Astrocyte (in vitro differentiated cells and primary cell): ENCODE measurements at regions not wholly inside any gene's neighbourhood (a gene's known extent, or its start where the extent isn't known, plus 50 kb on each side); places are given as distances from the start of the nearest gene placed in this dataset.

Experiments
- DNase-seq: peaks from one replicate; pipeline ENCODE4 v3.0.0-alpha.2; 2010; ENCODE audit warnings: low read depth
- FAIRE-seq: peaks from 2 replicates; lab custom pipeline; 2011; peaks lifted over from hg19 to GRCh38; lab: Jason Lieb, UNC
- H2AFZ ChIP-seq: 2 replicates; pipeline ENCODE4 v1.6.0; 2012; ENCODE audit warnings: low read depth, low read length, inconsistent platforms
- H3K27ac ChIP-seq: 2 replicates; pipeline ENCODE4 v1.5.1; 2011; ENCODE audit warnings: low read depth, low read length, inconsistent platforms
- H3K27me3 ChIP-seq: 2 replicates; pipeline ENCODE4 v1.6.0; 2011; ENCODE audit warnings: low read length, inconsistent platforms; ENCODE audit not compliant: insufficient read depth
- H3K36me3 ChIP-seq: 2 replicates; pipeline ENCODE4 v1.5.1; 2011; ENCODE audit warnings: low read length, inconsistent platforms; ENCODE audit not compliant: insufficient read depth
- H3K4me1 ChIP-seq: 2 replicates; pipeline ENCODE4 v1.5.1; 2011; ENCODE audit warnings: low read length, inconsistent platforms; ENCODE audit not compliant: insufficient read depth
- H3K4me2 ChIP-seq: 2 replicates; pipeline ENCODE4 v1.6.0; 2012; ENCODE audit warnings: low read length, inconsistent platforms
- H3K4me3 ChIP-seq: 2 replicates; pipeline ENCODE4 v1.5.1; 2011; ENCODE audit warnings: low read depth, mild to moderate bottlenecking, low read length, inconsistent platforms; ENCODE audit not compliant: insufficient read depth
- H3K79me2 ChIP-seq: 2 replicates; pipeline ENCODE4 v1.6.0; 2012; ENCODE audit warnings: mild to moderate bottlenecking, low read length, inconsistent platforms; ENCODE audit not compliant: insufficient read depth
- H3K9ac ChIP-seq: 2 replicates; pipeline ENCODE4 v1.6.0; 2012; ENCODE audit warnings: mild to moderate bottlenecking, low read length, inconsistent platforms
- H3K9me3 ChIP-seq: 2 replicates; pipeline ENCODE4 v1.5.1; 2012; ENCODE audit warnings: low read depth, mild to moderate bottlenecking, low read length, inconsistent platforms; ENCODE audit not compliant: insufficient read depth
- H4K20me1 ChIP-seq: 2 replicates; pipeline ENCODE4 v1.6.0; 2012; ENCODE audit warnings: low read length, inconsistent platforms; ENCODE audit not compliant: insufficient read depth
- H3K27ac Mint-ChIP-seq: one replicate; pipeline ENCODE4 v1.8.0; 2021; ENCODE audit warnings: mild to moderate bottlenecking, mixed read lengths; ENCODE audit not compliant: unreplicated experiment
- H3K27me3 Mint-ChIP-seq: one replicate; pipeline ENCODE4 v1.8.0; 2021; ENCODE audit warnings: low read depth, mixed read lengths; ENCODE audit not compliant: unreplicated experiment
- H3K36me3 Mint-ChIP-seq: one replicate; pipeline ENCODE4 v1.8.0; 2021; ENCODE audit warnings: low read depth, mixed read lengths; ENCODE audit not compliant: unreplicated experiment
- H3K4me1 Mint-ChIP-seq: one replicate; pipeline ENCODE4 v1.8.0; 2021; ENCODE audit warnings: low read depth, mixed read lengths; ENCODE audit not compliant: unreplicated experiment
- H3K4me3 Mint-ChIP-seq: one replicate; pipeline ENCODE4 v1.8.0; 2021; ENCODE audit warnings: mild to moderate bottlenecking, moderate library complexity, mixed read lengths; ENCODE audit not compliant: unreplicated experiment
- H3K9me3 Mint-ChIP-seq: one replicate; pipeline ENCODE4 v1.8.0; 2021; ENCODE audit warnings: mild to moderate bottlenecking, mixed read lengths; ENCODE audit not compliant: unreplicated experiment
- EZH2 ChIP-seq: IDR thresholded peaks from 2 replicates; pipeline ENCODE4 v1.6.1; 2012; ENCODE audit warnings: mild to moderate bottlenecking, low read length, inconsistent platforms; ENCODE audit not compliant: insufficient read depth
- TF ChIP-seq, protein P1 (sequence below): IDR thresholded peaks from 2 replicates; pipeline ENCODE4 v1.5.1; 2011; ENCODE audit warnings: low read depth, mild to moderate bottlenecking, inconsistent platforms, low read length, moderate library complexity; ENCODE audit not compliant: insufficient read depth

DNA sequence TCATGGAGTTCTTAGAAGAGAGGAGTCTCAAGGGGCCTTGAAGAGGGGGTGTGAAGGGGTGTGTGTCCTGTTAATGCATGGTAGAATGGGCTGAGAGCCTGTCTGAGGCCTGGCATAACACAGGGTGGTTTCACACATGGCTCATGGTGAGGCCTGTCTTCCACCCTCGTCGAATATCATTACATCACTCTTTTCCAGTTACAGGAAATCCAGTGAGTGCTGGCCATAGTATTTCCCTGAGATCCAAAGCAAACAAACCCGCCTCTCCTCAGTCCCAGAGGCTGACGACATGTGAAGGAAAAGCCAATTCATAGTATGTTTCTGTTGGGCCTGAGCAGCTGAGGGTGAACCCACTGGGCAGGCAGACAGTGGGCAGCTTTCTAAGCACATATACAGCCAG, 159.4 kb upstream of the NR3C1 start:
- H3K27ac Mint-ChIP-seq, result no peak overlapping the region
- H3K4me1 ChIP-seq, result peaks cover 9% of the 10 kb centered on the region
- no peak overlapping the region for H3K4me2 ChIP-seq
- no peaks in the 10 kb centered on the region for H3K9me3 ChIP-seq
- peak overlapping the region; percentile 46 for H2AFZ ChIP-seq
- H3K36me3 ChIP-seq, result no peaks in the 10 kb centered on the region
- TF ChIP-seq EZH2, result no peak
- TF ChIP-seq, protein P1, sequence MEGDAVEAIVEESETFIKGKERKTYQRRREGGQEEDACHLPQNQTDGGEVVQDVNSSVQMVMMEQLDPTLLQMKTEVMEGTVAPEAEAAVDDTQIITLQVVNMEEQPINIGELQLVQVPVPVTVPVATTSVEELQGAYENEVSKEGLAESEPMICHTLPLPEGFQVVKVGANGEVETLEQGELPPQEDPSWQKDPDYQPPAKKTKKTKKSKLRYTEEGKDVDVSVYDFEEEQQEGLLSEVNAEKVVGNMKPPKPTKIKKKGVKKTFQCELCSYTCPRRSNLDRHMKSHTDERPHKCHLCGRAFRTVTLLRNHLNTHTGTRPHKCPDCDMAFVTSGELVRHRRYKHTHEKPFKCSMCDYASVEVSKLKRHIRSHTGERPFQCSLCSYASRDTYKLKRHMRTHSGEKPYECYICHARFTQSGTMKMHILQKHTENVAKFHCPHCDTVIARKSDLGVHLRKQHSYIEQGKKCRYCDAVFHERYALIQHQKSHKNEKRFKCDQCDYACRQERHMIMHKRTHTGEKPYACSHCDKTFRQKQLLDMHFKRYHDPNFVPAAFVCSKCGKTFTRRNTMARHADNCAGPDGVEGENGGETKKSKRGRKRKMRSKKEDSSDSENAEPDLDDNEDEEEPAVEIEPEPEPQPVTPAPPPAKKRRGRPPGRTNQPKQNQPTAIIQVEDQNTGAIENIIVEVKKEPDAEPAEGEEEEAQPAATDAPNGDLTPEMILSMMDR, result no peak
- peak overlapping the region; percentile 51 for H3K27ac ChIP-seq
- no peaks in the 10 kb centered on the region for H4K20me1 ChIP-seq
- H3K4me1 Mint-ChIP-seq, result peaks cover 4% of the 10 kb centered on the region
- DNase-seq (peak; percentile 93), FAIRE-seq (peak; percentile 76)
- H3K9me3 Mint-ChIP-seq, result no peaks in the 10 kb centered on the region
- H3K36me3 Mint-ChIP-seq, result no peaks in the 10 kb centered on the region
- no peaks in the 10 kb centered on the region for H3K27me3 ChIP-seq
- no peaks in the 10 kb centered on the region for H3K27me3 Mint-ChIP-seq
- no peak overlapping the region for H3K4me3 Mint-ChIP-seq
- H3K9ac ChIP-seq, result peak overlapping the region; percentile 7
- no peak overlapping the region for H3K4me3 ChIP-seq
- no peaks in the 10 kb centered on the region for H3K79me2 ChIP-seq

DNA sequence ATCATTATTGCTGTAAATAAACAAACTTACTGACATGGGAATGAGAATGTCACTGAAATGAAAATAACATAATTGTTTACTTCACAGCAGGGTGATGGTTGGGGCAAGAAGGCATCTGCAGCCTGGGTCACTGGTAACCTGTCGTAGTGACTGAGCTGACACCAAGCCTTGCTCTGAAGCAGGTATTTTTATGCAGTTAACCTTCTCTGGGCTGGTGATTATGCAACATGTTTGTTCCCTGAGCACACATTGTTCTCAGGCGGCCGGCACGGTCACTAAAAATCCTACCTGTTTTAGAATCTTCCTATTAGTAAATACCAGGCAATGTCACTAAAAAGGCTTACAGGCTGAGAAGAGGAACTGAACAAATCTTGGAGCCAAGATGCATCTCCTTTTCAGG, 157.7 kb upstream of the NR3C1 start:
- no peaks in the 10 kb centered on the region for H3K9me3 ChIP-seq
- TF ChIP-seq, protein P1, result no peak
- TF ChIP-seq EZH2, result no peak
- no peak for DNase-seq
- Mint-ChIP-seq H3K9me3 (peaks cover 1% of the 10 kb centered on the region), H3K27ac (no peak overlapping the region), H3K4me3 (no peak overlapping the region), H3K4me1 (peaks cover 8% of the 10 kb centered on the region), H3K27me3 (no peaks in the 10 kb centered on the region), H3K36me3 (no peaks in the 10 kb centered on the region)
- no peak overlapping the region for H3K27ac ChIP-seq
- H3K4me2 ChIP-seq, result no peak overlapping the region
- no peaks in the 10 kb centered on the region for H4K20me1 ChIP-seq
- H3K4me3 ChIP-seq, result no peak overlapping the region
- peak; percentile 5 for FAIRE-seq
- no peaks in the 10 kb centered on the region for H3K79me2 ChIP-seq
- H2AFZ ChIP-seq, result no peak overlapping the region
- H3K27me3 ChIP-seq, result no peaks in the 10 kb centered on the region
- H3K9ac ChIP-seq, result no peak overlapping the region
- peaks cover 20% of the 10 kb centered on the region for H3K4me1 ChIP-seq
- no peaks in the 10 kb centered on the region for H3K36me3 ChIP-seq

DNA sequence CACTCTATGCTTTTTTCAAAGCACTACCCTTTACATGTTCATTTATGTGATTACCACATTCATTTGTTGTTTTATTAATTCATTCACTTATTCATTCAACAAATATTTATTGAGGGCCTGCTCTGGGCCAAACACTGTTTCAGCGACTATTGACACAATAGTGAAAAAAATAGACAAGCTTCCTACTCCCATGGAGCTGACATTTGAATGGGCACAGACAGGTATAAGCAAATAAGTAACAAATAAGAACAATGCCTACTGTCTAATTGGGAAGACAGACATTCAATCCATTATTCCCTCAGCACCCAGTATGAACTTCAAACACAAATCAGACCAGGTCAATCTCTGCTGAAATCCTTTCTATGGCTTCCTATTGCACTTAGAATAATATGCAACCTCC, 156.9 kb upstream of the NR3C1 start:
- Histone ChIP-seq H2AFZ (no peak overlapping the region), H3K4me1 (peaks cover 20% of the 10 kb centered on the region), H3K4me2 (no peak overlapping the region), H3K36me3 (no peaks in the 10 kb centered on the region), H3K27ac (no peak overlapping the region), H3K79me2 (no peaks in the 10 kb centered on the region), H3K27me3 (no peaks in the 10 kb centered on the region), H3K9ac (no peak overlapping the region), H3K9me3 (no peaks in the 10 kb centered on the region), H4K20me1 (no peaks in the 10 kb centered on the region), H3K4me3 (no peak overlapping the region)
- Mint-ChIP-seq H3K27me3 (no peaks in the 10 kb centered on the region), H3K27ac (no peak overlapping the region), H3K4me1 (peaks cover 8% of the 10 kb centered on the region), H3K4me3 (no peak overlapping the region), H3K9me3 (peaks cover 1% of the 10 kb centered on the region), H3K36me3 (no peaks in the 10 kb centered on the region)
- FAIRE-seq (no peak), DNase-seq (no peak)
- TF ChIP-seq, protein P1, result no peak
- TF ChIP-seq EZH2, result no peak
